ENCODE measurements at regions not wholly inside any gene's neighbourhood (a gene's known extent, or its start where the extent isn't known, plus 50 kb on each side); places are given as distances from the start of the nearest gene placed in this dataset.

GRCh38 chr13:107807306-107808073, 407.8 kb downstream of the LIG4 start:
- TF ChIP-seq CTCF (IDR thresholded peaks at IDR 0.05 in 2 of 3, conservative IDR thresholded peaks at IDR 0.05 in 1 of 3; ENCODE audit: borderline replicate concordance in 1 of 3, insufficient read depth in 1 of 3, low read depth in 2 of 3, low read length in 2 of 3) (no peak), POLR2AphosphoS5 (IDR thresholded peaks at IDR 0.05; ENCODE audit: low read depth, low read length) (no peak)
